MM.1S (cell line): ENCODE measurements at regions not wholly inside any gene's neighbourhood (a gene's known extent, or its start where the extent isn't known, plus 50 kb on each side); places are given as distances from the start of the nearest gene placed in this dataset.
A peak's percentile ranks its signal among the peaks of the same experiment; 100 is the strongest.

Source experiments
- DNase-seq: peaks from one replicate; pipeline ENCODE4 v3.0.0-alpha.2; 2015
- H2AFZ ChIP-seq: fragments of 300-600 bp; sonication (generic); 2 replicates; pipeline ENCODE4 v1.6.0; 2016; ENCODE audit warnings: antibody characterized with exemption, low read length
- H3F3A ChIP-seq: fragments of 300-600 bp; sonication (generic); 2 replicates; pipeline ENCODE4 v1.6.1; 2016; ENCODE audit warnings: mild to moderate bottlenecking, antibody characterized with exemption, low read length, moderate library complexity, mixed read lengths; ENCODE audit not compliant: insufficient read depth
- H3K27ac ChIP-seq: fragments of 300-600 bp; sonication (generic); 2 replicates; pipeline ENCODE4 v1.5.1; 2016; ENCODE audit warnings: mild to moderate bottlenecking, low read length
- H3K27me3 ChIP-seq: fragments of 300-600 bp; sonication (generic); replicated peaks from 2 replicates; pipeline ENCODE4 v1.6.0; 2016; ENCODE audit warnings: low read length; ENCODE audit not compliant: insufficient read depth
- H3K36me3 ChIP-seq: fragments of 300-600 bp; sonication (generic); replicated peaks from 2 replicates; pipeline ENCODE4 v1.6.1; 2016; ENCODE audit warnings: mild to moderate bottlenecking, low read length, mixed read lengths; ENCODE audit not compliant: insufficient read depth
- H3K4me1 ChIP-seq: fragments of 300-600 bp; sonication (generic); 2 replicates; pipeline ENCODE4 v1.6.1; 2016; ENCODE audit warnings: low read length, mixed read lengths
- H3K4me2 ChIP-seq: fragments of 300-600 bp; sonication (generic); 2 replicates; pipeline ENCODE4 v1.6.0; 2016; ENCODE audit warnings: low read depth, low read length
- H3K4me3 ChIP-seq: fragments of 300-600 bp; sonication (generic); 2 replicates; pipeline ENCODE4 v1.5.1; 2016; ENCODE audit warnings: low read length, mixed read lengths
- H3K79me2 ChIP-seq: fragments of 300-600 bp; sonication (generic); 2 replicates; pipeline ENCODE4 v1.6.1; 2016; ENCODE audit warnings: mixed run types, low read length, mixed read lengths
- H3K9ac ChIP-seq: fragments of 300-600 bp; sonication (generic); 2 replicates; pipeline ENCODE4 v1.6.1; 2016; ENCODE audit warnings: low read length, mixed read lengths
- H3K9me2 ChIP-seq: fragments of 300-600 bp; sonication (generic); replicated peaks from 2 replicates; pipeline ENCODE4 v1.6.1; 2016; ENCODE audit warnings: mild to moderate bottlenecking, low read length, mixed read lengths; ENCODE audit not compliant: insufficient read depth
- H3K9me3 ChIP-seq: fragments of 300-600 bp; sonication (generic); replicated peaks from 2 replicates; pipeline ENCODE4 v1.6.1; 2016; ENCODE audit warnings: mild to moderate bottlenecking, low read length, mixed read lengths; ENCODE audit not compliant: insufficient read depth
- H4K20me1 ChIP-seq: fragments of 300-600 bp; sonication (generic); 2 replicates; pipeline ENCODE4 v1.6.1; 2016; ENCODE audit warnings: mild to moderate bottlenecking, low read length, moderate library complexity, mixed read lengths; ENCODE audit not compliant: insufficient read depth
- EZH2 ChIP-seq: fragments of 300-600 bp; sonication (generic); optimal IDR thresholded peaks from 2 replicates; pipeline ENCODE3; 2017; ENCODE audit warnings: low read depth, mild to moderate bottlenecking, antibody characterized with exemption, low read length, mixed read lengths
- EZH2phosphoT487 ChIP-seq: fragments of 300-600 bp; sonication (generic); IDR thresholded peaks from 2 replicates; pipeline ENCODE4 v1.6.1; 2018; ENCODE audit warnings: antibody characterized with exemption, low read length
- TF ChIP-seq, protein P1 (sequence below): fragments of 300-600 bp; sonication (generic); IDR thresholded peaks from 2 replicates; pipeline ENCODE4 v1.5.1; 2016; ENCODE audit warnings: antibody characterized with exemption, low read length, mixed read lengths

DNA sequence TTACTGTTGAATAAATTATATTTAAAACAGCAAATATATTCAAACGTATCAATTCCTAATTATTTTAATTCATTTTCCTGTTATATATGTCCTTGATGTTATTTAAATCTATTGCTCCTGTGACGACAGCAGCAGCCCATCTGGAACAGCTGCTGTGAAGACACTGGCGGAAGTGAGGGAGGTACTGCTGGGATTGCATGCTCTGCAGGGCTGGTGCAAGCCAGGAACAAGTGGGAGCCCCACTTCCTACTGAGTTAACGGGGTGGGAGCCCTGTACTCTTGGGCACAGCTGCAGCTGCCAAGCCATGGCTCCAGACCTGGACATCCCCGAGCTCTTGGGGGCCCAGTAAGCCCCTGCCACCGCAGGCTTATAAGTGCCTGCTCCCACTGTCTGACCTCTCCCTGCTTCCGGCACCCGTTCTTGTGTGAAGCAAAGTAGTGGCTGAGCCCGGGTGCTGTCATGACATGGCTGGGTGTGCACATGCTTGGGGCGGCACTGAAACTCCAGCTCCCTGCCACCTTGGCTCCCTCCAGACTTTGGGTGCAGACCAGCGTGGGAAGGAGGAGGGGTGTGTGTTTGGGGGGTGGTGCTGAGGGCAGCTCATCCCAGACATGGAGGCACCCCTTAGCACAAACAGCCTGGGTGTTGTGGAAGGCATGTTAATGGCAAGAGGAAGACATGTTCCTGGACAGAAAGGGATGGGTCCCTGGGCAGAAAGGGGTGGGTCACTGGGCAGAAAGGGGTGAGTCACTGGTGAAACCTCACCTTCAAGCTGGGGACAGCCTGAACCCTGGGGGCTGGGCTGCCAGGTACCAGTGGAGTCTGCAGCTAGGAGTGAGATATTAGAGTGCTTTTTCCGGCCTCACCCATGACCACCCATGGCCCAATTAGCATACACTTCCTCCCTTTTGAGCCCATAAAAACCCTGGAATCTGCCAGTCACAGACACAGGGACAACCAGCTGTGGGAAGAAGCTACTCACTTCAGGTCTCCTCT is 1981.3 kb upstream of the IGFBP7 start:
- no peak overlapping the region for H3K27ac ChIP-seq
- no peaks in the 10 kb centered on the region for H3K27me3 ChIP-seq
- H3K4me1 ChIP-seq, result no peaks in the 10 kb centered on the region
- no peak overlapping the region for H3K4me3 ChIP-seq
- H4K20me1 ChIP-seq, result no peaks in the 10 kb centered on the region
- H3K79me2 ChIP-seq, result no peaks in the 10 kb centered on the region
- no peaks in the 10 kb centered on the region for H3K9me3 ChIP-seq
- H3K4me2 ChIP-seq, result no peak overlapping the region
- H3F3A ChIP-seq, result no peaks in the 10 kb centered on the region
- no peak for DNase-seq
- H2AFZ ChIP-seq, result no peak overlapping the region
- no peaks in the 10 kb centered on the region for H3K9me2 ChIP-seq
- H3K9ac ChIP-seq, result no peak overlapping the region
- no peaks in the 10 kb centered on the region for H3K36me3 ChIP-seq
- no peak for TF ChIP-seq EZH2phosphoT487

DNA sequence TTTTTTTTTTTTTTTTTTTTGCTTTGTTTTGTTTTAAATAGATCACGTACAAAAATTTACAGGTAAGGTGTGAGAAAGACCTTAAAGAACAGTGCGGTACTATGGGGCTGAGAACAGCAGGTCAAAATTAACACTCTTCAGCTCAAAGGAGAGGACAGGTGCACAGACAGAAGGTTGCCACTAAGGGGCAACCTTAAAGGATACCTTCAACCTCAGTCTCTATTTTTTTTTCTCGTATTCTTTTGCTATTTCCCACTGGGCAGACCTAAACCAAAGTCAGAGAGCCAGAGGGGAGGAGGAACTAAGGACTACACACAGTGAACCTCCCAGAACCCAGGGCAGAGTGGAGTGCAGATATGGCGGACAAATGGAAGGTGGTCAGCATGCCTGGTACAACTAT is 1984.3 kb upstream of the IGFBP7 start:
- no peaks in the 10 kb centered on the region for H3F3A ChIP-seq
- H3K27ac ChIP-seq, result no peak overlapping the region
- H2AFZ ChIP-seq, result no peak overlapping the region
- no peak overlapping the region for H3K9ac ChIP-seq
- no peak for DNase-seq
- no peak overlapping the region for H3K4me3 ChIP-seq
- no peaks in the 10 kb centered on the region for H3K27me3 ChIP-seq
- no peaks in the 10 kb centered on the region for H3K36me3 ChIP-seq
- no peaks in the 10 kb centered on the region for H3K9me3 ChIP-seq
- H3K79me2 ChIP-seq, result no peaks in the 10 kb centered on the region
- no peaks in the 10 kb centered on the region for H3K9me2 ChIP-seq
- no peak overlapping the region for H3K4me2 ChIP-seq
- no peaks in the 10 kb centered on the region for H3K4me1 ChIP-seq
- H4K20me1 ChIP-seq, result no peaks in the 10 kb centered on the region
- TF ChIP-seq, protein P1, sequence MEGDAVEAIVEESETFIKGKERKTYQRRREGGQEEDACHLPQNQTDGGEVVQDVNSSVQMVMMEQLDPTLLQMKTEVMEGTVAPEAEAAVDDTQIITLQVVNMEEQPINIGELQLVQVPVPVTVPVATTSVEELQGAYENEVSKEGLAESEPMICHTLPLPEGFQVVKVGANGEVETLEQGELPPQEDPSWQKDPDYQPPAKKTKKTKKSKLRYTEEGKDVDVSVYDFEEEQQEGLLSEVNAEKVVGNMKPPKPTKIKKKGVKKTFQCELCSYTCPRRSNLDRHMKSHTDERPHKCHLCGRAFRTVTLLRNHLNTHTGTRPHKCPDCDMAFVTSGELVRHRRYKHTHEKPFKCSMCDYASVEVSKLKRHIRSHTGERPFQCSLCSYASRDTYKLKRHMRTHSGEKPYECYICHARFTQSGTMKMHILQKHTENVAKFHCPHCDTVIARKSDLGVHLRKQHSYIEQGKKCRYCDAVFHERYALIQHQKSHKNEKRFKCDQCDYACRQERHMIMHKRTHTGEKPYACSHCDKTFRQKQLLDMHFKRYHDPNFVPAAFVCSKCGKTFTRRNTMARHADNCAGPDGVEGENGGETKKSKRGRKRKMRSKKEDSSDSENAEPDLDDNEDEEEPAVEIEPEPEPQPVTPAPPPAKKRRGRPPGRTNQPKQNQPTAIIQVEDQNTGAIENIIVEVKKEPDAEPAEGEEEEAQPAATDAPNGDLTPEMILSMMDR, result no peak
- no peak for TF ChIP-seq EZH2
- TF ChIP-seq EZH2phosphoT487, result no peak

GRCh38 chr4:59102311-59102710 is 1992.1 kb upstream of the IGFBP7 start:
- H3K79me2 ChIP-seq, result no peaks in the 10 kb centered on the region
- H3K4me3 ChIP-seq, result no peak overlapping the region
- H3K9me2 ChIP-seq, result no peaks in the 10 kb centered on the region
- no peaks in the 10 kb centered on the region for H3K9me3 ChIP-seq
- H3K4me1 ChIP-seq, result no peaks in the 10 kb centered on the region
- no peaks in the 10 kb centered on the region for H4K20me1 ChIP-seq
- H3F3A ChIP-seq, result no peaks in the 10 kb centered on the region
- 0 out of 2 replicates have a peak overlapping the region, but pooled peaks have one; percentile 26 for H2AFZ ChIP-seq
- no peaks in the 10 kb centered on the region for H3K27me3 ChIP-seq
- TF ChIP-seq EZH2, result no peak
- no peak for TF ChIP-seq EZH2phosphoT487
- TF ChIP-seq, protein P1, result no peak
- no peaks in the 10 kb centered on the region for H3K36me3 ChIP-seq
- H3K27ac ChIP-seq, result no peak overlapping the region
- no peak overlapping the region for H3K4me2 ChIP-seq
- no peak overlapping the region for H3K9ac ChIP-seq
- DNase-seq, result no peak

DNA sequence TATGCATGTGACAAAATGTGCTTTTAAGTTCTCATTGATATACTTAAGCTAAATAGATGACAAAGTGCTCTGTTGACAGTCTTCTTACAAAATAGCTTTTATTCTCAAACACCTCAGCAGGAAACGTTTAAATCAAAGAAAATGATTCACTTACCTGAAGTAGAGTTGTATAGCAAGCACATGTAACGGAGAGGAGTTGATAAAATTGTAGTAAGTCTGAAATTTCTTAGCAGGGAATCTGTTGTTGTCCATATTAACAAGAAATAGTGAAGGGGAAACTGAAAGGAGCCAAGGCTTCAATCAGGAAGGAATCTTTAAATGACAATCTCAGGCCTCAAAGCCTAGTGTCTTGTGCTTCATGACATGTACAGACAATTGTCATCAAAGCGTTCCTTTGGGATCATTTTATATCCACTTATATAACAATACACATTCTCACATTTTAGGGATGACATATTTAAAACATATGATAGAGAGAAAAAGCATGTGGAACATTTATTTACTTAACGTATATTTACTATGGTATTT is 2010.2 kb upstream of the IGFBP7 start:
- H3F3A ChIP-seq, result no peaks in the 10 kb centered on the region
- H3K9me3 ChIP-seq, result no peaks in the 10 kb centered on the region
- no peak for DNase-seq
- no peaks in the 10 kb centered on the region for H3K4me1 ChIP-seq
- no peak overlapping the region for H3K27ac ChIP-seq
- no peaks in the 10 kb centered on the region for H3K36me3 ChIP-seq
- no peaks in the 10 kb centered on the region for H3K9me2 ChIP-seq
- H3K4me3 ChIP-seq, result no peak overlapping the region
- no peaks in the 10 kb centered on the region for H4K20me1 ChIP-seq
- H3K27me3 ChIP-seq, result no peaks in the 10 kb centered on the region
- no peaks in the 10 kb centered on the region for H3K79me2 ChIP-seq
- H2AFZ ChIP-seq, result no peak overlapping the region
- TF ChIP-seq, protein P1, result no peak
- TF ChIP-seq EZH2, result no peak
- no peak for TF ChIP-seq EZH2phosphoT487
- H3K9ac ChIP-seq, result no peak overlapping the region
- H3K4me2 ChIP-seq, result no peak overlapping the region
